Mesenchymal stem cell (in vitro differentiated cells and primary cell): ENCODE measurements at regions not wholly inside any gene's neighbourhood (a gene's known extent, or its start where the extent isn't known, plus 50 kb on each side); places are given as distances from the start of the nearest gene placed in this dataset.

Source experiments
- DNase-seq: peaks from one replicate; pipeline ENCODE4 v3.0.0-alpha.2; 2013
- H2AFZ ChIP-seq: one replicate; pipeline ENCODE4 v1.6.1; 2013; ENCODE audit warnings: low read depth, mild to moderate bottlenecking, control low read depth, inconsistent platforms, low read length, moderate library complexity
- H2AK5ac ChIP-seq: 2 replicates; pipeline ENCODE4 v1.6.1; 2013; ENCODE audit warnings: low read length, moderate library complexity, mild to moderate bottlenecking, inconsistent platforms; ENCODE audit not compliant: severe bottlenecking
- H2BK120ac ChIP-seq: one replicate; pipeline ENCODE4 v1.6.1; 2013; ENCODE audit warnings: low read depth, mild to moderate bottlenecking, inconsistent platforms, low read length, moderate library complexity
- H2BK12ac ChIP-seq, 2 experiments: one replicate each; pipeline ENCODE4 v1.6.1; 2013; ENCODE audit warnings: inconsistent platforms in 2 of 2, low read length in 2 of 2, mild to moderate bottlenecking in 2 of 2, moderate library complexity in 2 of 2, control low read depth in 1 of 2
- H2BK15ac ChIP-seq: one replicate; pipeline ENCODE4 v1.6.1; 2013; ENCODE audit warnings: mild to moderate bottlenecking, low read depth, inconsistent platforms; ENCODE audit not compliant: poor library complexity, severe bottlenecking
- H2BK5ac ChIP-seq: 2 replicates; pipeline ENCODE4 v1.6.1; 2013; ENCODE audit warnings: low read depth, mild to moderate bottlenecking, low read length, control low read depth, inconsistent platforms; ENCODE audit not compliant: poor library complexity, severe bottlenecking
- H3K14ac ChIP-seq, 2 experiments: one replicate each; pipeline ENCODE4 v1.6.1; 2013; ENCODE audit warnings: inconsistent platforms in 2 of 2, low read length in 2 of 2, control low read depth in 1 of 2, mild to moderate bottlenecking in 1 of 2, moderate library complexity in 1 of 2
- H3K18ac ChIP-seq, 2 experiments: one replicate each; pipeline ENCODE4 v1.6.1; 2013; ENCODE audit warnings: inconsistent platforms in 2 of 2, low read length in 2 of 2, control low read depth in 1 of 2, low read depth in 1 of 2, mild to moderate bottlenecking in 1 of 2
- H3K23ac ChIP-seq, 2 experiments: one replicate each; pipeline ENCODE4 v1.6.1; 2013; ENCODE audit warnings: inconsistent platforms in 2 of 2, low read length in 2 of 2, mild to moderate bottlenecking in 2 of 2, moderate library complexity in 2 of 2, control low read depth in 1 of 2
- H3K27ac ChIP-seq: 2 replicates; pipeline ENCODE4 v1.5.1; 2013; ENCODE audit warnings: mild to moderate bottlenecking, moderate library complexity, low read length, control low read depth, inconsistent platforms; ENCODE audit not compliant: poor library complexity, severe bottlenecking
- H3K27me3 ChIP-seq, 2 experiments: 2 replicates each; pipeline versions ENCODE4 v1.6.1 to v1.7.0; 2013; ENCODE audit warnings: low read length in 2 of 2, mild to moderate bottlenecking in 2 of 2, moderate library complexity in 2 of 2, control low read depth in 1 of 2, inconsistent platforms in 1 of 2; ENCODE audit not compliant: control insufficient read depth in 1 of 2, insufficient read depth in 1 of 2
- H3K36me3 ChIP-seq, 2 experiments: 2 replicates each; pipeline versions ENCODE4 v1.6.1 to v1.7.0; 2013; ENCODE audit warnings: low read length in 2 of 2, control low read depth in 1 of 2, inconsistent platforms in 1 of 2, low read depth in 1 of 2, mild to moderate bottlenecking in 1 of 2; ENCODE audit not compliant: insufficient read depth in 2 of 2, control insufficient read depth in 1 of 2
- H3K4ac ChIP-seq, 2 experiments: one replicate each; pipeline ENCODE4 v1.6.1; 2013; ENCODE audit warnings: inconsistent platforms in 2 of 2, low read length in 2 of 2, mild to moderate bottlenecking in 2 of 2, moderate library complexity in 2 of 2, control low read depth in 1 of 2, low read depth in 1 of 2
- H3K4me1 ChIP-seq: 2 replicates; pipeline ENCODE4 v1.6.1; 2013; ENCODE audit warnings: low read depth, low read length, control low read depth; ENCODE audit not compliant: control insufficient read depth, insufficient read depth
- H3K4me2 ChIP-seq: 2 replicates; pipeline ENCODE4 v1.6.1; 2013; ENCODE audit warnings: low read length, mild to moderate bottlenecking, inconsistent platforms; ENCODE audit not compliant: poor library complexity, severe bottlenecking
- H3K4me3 ChIP-seq, 2 experiments: 2 replicates each; pipeline versions ENCODE4 v1.5.1 to v1.7.0; 2013; ENCODE audit warnings: low read length in 2 of 2, mild to moderate bottlenecking in 2 of 2, control low read depth in 1 of 2, low read depth in 1 of 2; ENCODE audit not compliant: insufficient read depth in 1 of 2
- H3K79me1 ChIP-seq: replicated peaks from 2 replicates; pipeline ENCODE4 v1.6.1; 2013; ENCODE audit warnings: mild to moderate bottlenecking, control low read depth, low read length, inconsistent platforms; ENCODE audit not compliant: poor library complexity, severe bottlenecking
- H3K9ac ChIP-seq: 2 replicates; pipeline ENCODE4 v1.7.0; 2013; ENCODE audit warnings: mild to moderate bottlenecking, low read length, moderate library complexity
- H3K9me3 ChIP-seq: 2 replicates; pipeline ENCODE4 v1.7.0; 2013; ENCODE audit warnings: mild to moderate bottlenecking, low read length; ENCODE audit not compliant: control insufficient read depth
- H4K8ac ChIP-seq: one replicate; pipeline ENCODE4 v1.6.1; 2013; ENCODE audit warnings: inconsistent platforms, mild to moderate bottlenecking, low read length, moderate library complexity
- H4K91ac ChIP-seq: one replicate; pipeline ENCODE4 v1.6.1; 2013; ENCODE audit warnings: mild to moderate bottlenecking, low read length, inconsistent platforms
- WGBS: methylation state at CpG from one replicate; pipeline ENCODE4 v1.1.7; 2013; ENCODE audit warnings: mixed read lengths; 5-methylcytosine and 5-hydroxymethylcytosine counted together

GRCh38 chr13:68523838-68524424, 1293.8 kb upstream of the PCDH9 start:
- Histone ChIP-seq H3K79me1 (no peaks in the 10 kb centered on the region), H3K36me3 (peaks cover 0 to 4% of the 10 kb centered on the region in 2 experiments), H3K4ac (no peak overlapping the region), H2BK15ac (no peak overlapping the region), H4K91ac (no peak overlapping the region), H2AFZ (no peak overlapping the region), H3K4me3 (no peak overlapping the region), H2BK12ac (no peak overlapping the region), H3K14ac (no peak overlapping the region), H3K27me3 (no peaks in the 10 kb centered on the region), H2BK120ac (no peak overlapping the region), H3K18ac (no peak overlapping the region), H3K9ac (no peak overlapping the region), H4K8ac (no peak overlapping the region), H3K4me2 (no peak overlapping the region), H3K27ac (no peak overlapping the region), H2AK5ac (no peak overlapping the region), H2BK5ac (no peak overlapping the region), H3K9me3 (peaks cover 8% of the 10 kb centered on the region), H3K4me1 (no peaks in the 10 kb centered on the region), H3K23ac (no peak overlapping the region)
- WGBS = 90% methylated on average over 28 of the region's 30 CpGs
- DNase-seq = no peak

- H3K4me3 ChIP-seq = no peak overlapping the region
- no peaks in the 10 kb centered on the region for H3K79me1 ChIP-seq
- no peak for DNase-seq
- H3K4me1 ChIP-seq = no peaks in the 10 kb centered on the region
- H3K4me2 ChIP-seq = no peak overlapping the region
- no peak overlapping the region for H3K18ac ChIP-seq
- no peak overlapping the region for H4K8ac ChIP-seq
- no peak overlapping the region for H2BK5ac ChIP-seq
- peaks cover 2% of the 10 kb centered on the region for H3K9me3 ChIP-seq
- no peak overlapping the region for H2BK120ac ChIP-seq
- H3K27me3 ChIP-seq = no peaks in the 10 kb centered on the region
- no peak overlapping the region for H3K27ac ChIP-seq
- H2BK15ac ChIP-seq = no peak overlapping the region
- no peak overlapping the region for H2BK12ac ChIP-seq
- no peak overlapping the region for H2AFZ ChIP-seq
- peaks cover 0 to 4% of the 10 kb centered on the region in 2 experiments for H3K36me3 ChIP-seq
- no peak overlapping the region for H3K4ac ChIP-seq
- WGBS = no CpG with 5 or more reads among the region's 2 CpGs
- H3K23ac ChIP-seq = no peak overlapping the region
- no peak overlapping the region for H2AK5ac ChIP-seq
- H4K91ac ChIP-seq = no peak overlapping the region
- no peak overlapping the region for H3K9ac ChIP-seq
- no peak overlapping the region for H3K14ac ChIP-seq
Measured at GRCh38 chr13:68522184-68522583, 1292.0 kb upstream of the PCDH9 start.

DNA sequence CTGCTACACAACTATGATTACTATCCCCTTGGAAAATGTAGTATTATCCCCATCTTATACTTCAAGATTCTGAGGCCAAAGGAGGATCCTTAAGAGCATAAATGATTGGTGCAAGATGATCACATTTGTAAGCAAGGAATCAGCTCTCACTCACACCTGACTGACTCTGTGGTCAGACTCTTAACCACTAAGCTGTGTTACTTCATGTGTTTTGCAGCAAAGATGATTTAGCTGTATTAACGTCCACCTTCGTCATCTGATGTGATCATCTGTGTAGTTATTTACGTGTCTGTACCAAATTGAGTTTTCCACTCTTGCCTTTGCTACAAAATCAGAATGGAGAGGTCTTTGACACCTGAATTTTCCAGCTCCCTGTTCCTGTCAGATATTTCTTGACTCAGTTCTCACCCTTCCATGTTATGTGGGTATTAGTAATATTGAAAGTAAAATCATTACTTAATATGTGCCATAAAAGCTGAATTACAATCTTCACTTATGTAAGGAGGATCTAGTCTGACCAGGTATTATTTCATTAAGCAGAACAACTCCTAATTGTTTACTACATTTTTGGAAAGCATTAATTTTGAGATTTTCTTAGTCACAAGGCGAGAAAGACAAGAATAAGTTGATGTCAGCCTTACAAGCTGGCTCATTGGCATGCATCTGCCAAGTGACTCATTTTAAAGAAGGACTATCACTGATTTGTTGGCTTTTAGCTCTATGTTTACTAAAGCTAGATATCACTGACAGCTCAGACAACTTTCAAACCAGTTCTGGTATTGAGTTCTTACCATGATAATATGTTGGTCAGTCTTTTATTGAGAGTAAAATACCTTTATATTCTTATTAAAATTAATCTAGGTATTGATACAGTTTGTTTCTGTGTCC, 1279.8 kb upstream of the PCDH9 start:
- H3K27ac ChIP-seq = no peak overlapping the region
- H3K4me2 ChIP-seq = no peak overlapping the region
- peaks cover 8% of the 10 kb centered on the region for H3K9me3 ChIP-seq
- H3K36me3 ChIP-seq = no peaks in the 10 kb centered on the region
- no peaks in the 10 kb centered on the region for H3K79me1 ChIP-seq
- H3K4ac ChIP-seq = no peak overlapping the region
- no peaks in the 10 kb centered on the region for H3K27me3 ChIP-seq
- no peak overlapping the region for H3K4me3 ChIP-seq
- no peak overlapping the region for H4K8ac ChIP-seq
- DNase-seq = no peak
- no peak overlapping the region for H2BK120ac ChIP-seq
- H2AK5ac ChIP-seq = no peak overlapping the region
- H4K91ac ChIP-seq = no peak overlapping the region
- 98% methylated on average over 4 of the region's 4 CpGs for WGBS
- H3K9ac ChIP-seq = no peak overlapping the region
- H3K4me1 ChIP-seq = no peaks in the 10 kb centered on the region
- no peak overlapping the region for H3K18ac ChIP-seq
- H2AFZ ChIP-seq = no peak overlapping the region
- no peak overlapping the region for H3K23ac ChIP-seq
- no peak overlapping the region for H2BK12ac ChIP-seq
- no peak overlapping the region for H2BK5ac ChIP-seq
- H2BK15ac ChIP-seq = no peak overlapping the region
- no peak overlapping the region for H3K14ac ChIP-seq

DNA sequence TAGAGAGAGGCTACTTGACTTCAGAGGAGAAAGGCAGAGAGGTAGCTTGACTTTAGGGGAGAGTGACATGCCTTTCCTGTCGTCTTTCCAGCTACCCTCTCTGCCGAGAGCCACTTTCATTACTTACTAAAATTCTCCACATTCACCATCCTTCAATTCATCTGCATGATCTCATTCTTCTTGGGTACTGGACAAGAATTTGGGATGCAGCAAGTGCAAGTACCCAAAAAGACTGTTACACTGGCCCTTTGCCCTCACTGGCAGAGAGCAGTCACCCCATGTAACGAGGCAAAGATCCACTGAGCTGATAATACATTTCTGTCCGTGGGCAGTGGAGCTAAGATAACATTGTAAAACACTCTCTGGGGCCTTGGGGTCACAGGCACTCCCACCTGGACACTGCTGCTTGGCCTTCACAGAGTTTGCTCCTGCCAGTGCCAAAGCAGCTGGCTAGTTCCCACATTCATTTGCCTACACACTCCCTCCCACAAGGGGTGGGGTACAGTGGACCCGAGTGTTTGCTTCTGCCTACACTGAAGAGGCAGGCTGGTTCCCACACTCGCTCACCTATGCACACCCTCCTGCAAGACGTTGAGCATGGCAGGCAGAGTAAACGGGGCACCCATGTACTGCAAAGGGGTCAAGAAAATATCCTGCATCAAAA, 1276.9 kb upstream of the PCDH9 start:
- H2AK5ac ChIP-seq = no peak overlapping the region
- H3K9me3 ChIP-seq = peaks cover 8% of the 10 kb centered on the region
- no peaks in the 10 kb centered on the region for H3K79me1 ChIP-seq
- H3K4me1 ChIP-seq = no peaks in the 10 kb centered on the region
- H3K36me3 ChIP-seq = no peaks in the 10 kb centered on the region
- WGBS = 67% methylated on average over 6 of the region's 8 CpGs
- no peak overlapping the region for H3K18ac ChIP-seq
- no peak overlapping the region for H3K23ac ChIP-seq
- H3K27me3 ChIP-seq = no peaks in the 10 kb centered on the region
- H4K8ac ChIP-seq = no peak overlapping the region
- H2AFZ ChIP-seq = no peak overlapping the region
- H4K91ac ChIP-seq = no peak overlapping the region
- H3K27ac ChIP-seq = no peak overlapping the region
- H3K4me3 ChIP-seq = no peak overlapping the region
- H2BK15ac ChIP-seq = no peak overlapping the region
- no peak overlapping the region for H2BK5ac ChIP-seq
- no peak overlapping the region for H3K4ac ChIP-seq
- no peak overlapping the region for H2BK12ac ChIP-seq
- DNase-seq = no peak
- H3K4me2 ChIP-seq = no peak overlapping the region
- H3K14ac ChIP-seq = no peak overlapping the region
- no peak overlapping the region for H2BK120ac ChIP-seq
- H3K9ac ChIP-seq = no peak overlapping the region
